HepG2 (cell line): ENCODE measurements at regions not wholly inside any gene's neighbourhood (a gene's known extent, or its start where the extent isn't known, plus 50 kb on each side); places are given as distances from the start of the nearest gene placed in this dataset.

Source experiments
- DZIP1 ChIP-seq: sonication (generic); formaldehyde crosslinking; IDR thresholded peaks from 2 replicates; pipeline ENCODE4 v1.5.0; 2020; ENCODE audit warnings: mild to moderate bottlenecking, missing genetic modification reagents
- NPAS2 ChIP-seq: sonication (generic); formaldehyde crosslinking; IDR thresholded peaks from 2 replicates; pipeline ENCODE4 v1.8.0; 2022; ENCODE audit warnings: mild to moderate bottlenecking, missing genetic modification reagents, borderline replicate concordance
- ZNF142 ChIP-seq: sonication (generic); formaldehyde crosslinking; IDR thresholded peaks from 2 replicates; pipeline ENCODE4 v1.4.0; 2020; ENCODE audit warnings: missing genetic modification reagents
- ZNF646 ChIP-seq: sonication (generic); formaldehyde crosslinking; IDR thresholded peaks from 2 replicates; pipeline ENCODE4 v1.9.0; 2021; ENCODE audit warnings: mild to moderate bottlenecking, missing genetic modification reagents

GRCh38 chr12:91811481-91812287, 334.0 kb downstream of the BTG1 start (continued):
- TF ChIP-seq ZNF646 (CRISPR knock-in tag): no peak
- no peak for TF ChIP-seq ZNF142 (CRISPR knock-in tag)
- TF ChIP-seq DZIP1 (CRISPR knock-in tag): no peak
- no peak for TF ChIP-seq NPAS2 (CRISPR knock-in tag)
